ENCODE measurements at regions not wholly inside any gene's neighbourhood (a gene's known extent, or its start where the extent isn't known, plus 50 kb on each side); places are given as distances from the start of the nearest gene placed in this dataset.

DNA sequence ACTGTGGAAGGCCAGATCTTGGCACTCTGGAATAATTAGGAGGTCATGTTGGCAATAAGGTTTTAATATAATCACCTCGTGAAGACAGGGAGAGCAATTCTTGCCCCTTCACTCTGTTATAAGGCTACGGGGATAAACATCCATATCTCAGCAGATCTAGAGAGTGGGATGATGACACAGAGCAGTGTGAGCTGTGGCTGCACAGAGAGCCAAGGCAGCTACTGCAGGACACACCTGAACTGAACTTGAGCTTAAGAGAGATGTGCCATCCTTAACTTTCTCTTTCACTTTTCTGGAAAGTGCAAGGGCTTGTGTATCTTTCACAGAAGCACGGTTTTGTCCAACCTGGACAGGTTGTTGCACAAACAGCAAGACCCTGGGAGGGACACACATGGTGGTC is 174.7 kb downstream of the GATA3 start:
- no peak for DNase-seq (ENCODE audit: low read depth in 2 of 2)

DNA sequence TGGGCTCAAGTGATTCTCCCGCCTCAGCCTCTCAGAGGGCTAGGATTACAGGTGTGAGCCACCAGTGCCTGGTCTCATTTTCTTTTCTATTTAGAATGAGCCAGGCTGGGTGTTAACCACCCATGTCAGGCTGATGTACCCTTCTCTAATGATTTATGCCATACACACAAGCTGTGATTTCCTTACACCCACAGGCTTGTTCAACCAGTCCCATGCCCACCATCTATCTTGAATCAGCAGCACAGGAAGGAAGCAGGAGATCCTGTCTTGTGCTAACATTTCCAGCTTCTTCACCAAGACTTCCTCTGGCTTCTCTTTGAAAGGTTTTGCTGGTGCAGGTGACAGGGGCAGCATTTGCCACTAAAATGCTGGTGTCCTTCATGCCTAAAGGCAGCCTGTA is 176.4 kb downstream of the GATA3 start:
- DNase-seq (ENCODE audit: low read depth in 2 of 2) = no peak

DNA sequence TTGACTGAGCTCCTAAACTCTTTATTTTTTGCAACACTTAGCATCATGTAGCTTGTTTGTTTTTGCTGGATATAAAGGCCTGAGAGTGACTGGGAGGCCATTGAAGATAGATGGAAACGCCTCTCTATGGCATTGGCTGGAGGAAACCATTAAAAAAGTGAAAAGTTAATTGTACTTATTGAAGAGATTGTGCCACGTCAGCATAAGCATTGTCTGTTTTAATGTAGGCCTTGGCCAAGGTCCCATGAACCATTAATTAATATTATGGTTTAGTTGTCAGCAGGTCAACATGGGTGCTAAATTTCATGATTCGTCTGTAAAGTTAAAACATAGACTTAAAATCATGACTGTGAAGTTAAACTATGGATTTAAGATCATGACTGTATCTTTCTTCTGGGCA is 178.6 kb downstream of the GATA3 start:
- DNase-seq (ENCODE audit: low read depth in 2 of 2) = no peak

DNA sequence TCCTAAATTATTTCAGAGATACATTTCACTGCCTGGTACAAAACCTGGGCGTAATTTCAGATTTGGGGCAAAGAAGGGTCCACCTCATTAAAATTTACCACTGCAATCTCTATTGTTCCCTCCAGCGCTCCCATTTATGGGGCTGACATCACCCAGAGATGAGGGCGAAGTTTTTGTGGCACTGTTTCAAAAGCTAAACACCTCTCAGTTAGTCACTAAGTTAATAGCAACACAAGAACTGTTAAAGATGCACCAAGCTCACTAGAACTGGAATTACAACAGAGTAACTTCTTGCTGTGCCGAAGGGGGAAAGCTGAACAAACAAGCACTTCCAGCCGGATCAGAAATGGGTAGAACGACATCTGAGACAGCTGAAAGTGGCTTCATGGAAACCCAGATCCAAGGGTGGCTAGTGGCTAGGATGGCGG is 179.4 kb downstream of the GATA3 start:
- DNase-seq (ENCODE audit: low read depth in 2 of 2) = no peak

DNA sequence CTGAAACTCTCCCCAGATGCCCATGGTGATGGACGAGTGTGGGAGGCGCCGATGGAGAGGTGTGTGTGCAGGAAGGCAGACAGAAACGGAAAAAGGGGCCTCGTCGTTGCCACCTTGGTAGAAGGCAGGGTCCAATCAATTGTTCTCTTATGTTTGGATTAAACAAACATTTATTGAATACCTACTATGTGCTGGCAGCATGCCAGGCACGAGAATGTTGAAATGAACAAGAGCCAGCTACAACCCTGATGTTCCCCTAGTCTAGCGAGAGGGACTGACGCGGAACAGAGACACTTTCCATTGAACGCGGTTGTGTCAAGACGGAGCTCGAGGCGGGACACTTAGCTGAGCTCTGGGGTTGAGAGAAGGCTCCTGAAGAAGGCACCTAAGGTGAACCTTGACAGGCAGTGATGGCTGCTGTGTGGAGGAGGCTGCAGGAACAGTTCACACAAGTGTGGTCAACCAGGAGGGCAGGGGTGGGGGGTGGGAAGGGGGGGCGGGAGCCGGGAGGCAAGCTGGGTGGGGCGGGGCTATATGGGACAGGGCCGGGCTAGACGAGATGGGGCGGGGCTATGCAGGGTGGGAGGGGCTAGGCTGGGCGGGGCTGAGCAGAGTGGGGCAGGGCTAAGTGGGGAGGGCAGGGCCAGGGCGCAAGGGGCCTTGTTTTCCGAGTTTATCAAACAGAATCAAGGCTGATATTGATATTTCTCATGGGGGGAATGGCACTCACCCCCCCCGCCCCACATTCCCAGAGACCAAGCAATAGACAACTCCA is 181.0 kb downstream of the GATA3 start:
- no peak for DNase-seq (ENCODE audit: low read depth in 2 of 2)

DNA sequence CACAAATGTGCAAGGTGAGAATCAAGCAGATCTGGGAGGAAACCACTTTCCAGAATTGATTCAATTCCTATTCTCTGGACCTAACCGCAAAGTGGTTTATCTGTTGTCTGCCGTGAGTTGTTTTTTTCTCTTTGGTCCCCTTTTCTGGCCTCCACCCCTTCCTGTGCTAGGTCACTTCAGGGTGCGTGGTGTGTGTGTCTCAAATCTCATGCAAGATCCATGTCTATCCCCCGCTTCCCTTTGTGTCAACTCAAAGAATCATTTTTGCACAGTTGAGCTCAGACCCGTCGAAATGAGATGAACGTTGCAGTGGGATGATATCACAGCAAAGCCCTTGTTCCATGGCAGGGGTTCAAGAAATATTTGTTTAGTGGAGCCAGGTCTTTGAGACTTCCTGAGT is 184.5 kb downstream of the GATA3 start:
- no peak for DNase-seq (ENCODE audit: low read depth in 2 of 2)

DNA sequence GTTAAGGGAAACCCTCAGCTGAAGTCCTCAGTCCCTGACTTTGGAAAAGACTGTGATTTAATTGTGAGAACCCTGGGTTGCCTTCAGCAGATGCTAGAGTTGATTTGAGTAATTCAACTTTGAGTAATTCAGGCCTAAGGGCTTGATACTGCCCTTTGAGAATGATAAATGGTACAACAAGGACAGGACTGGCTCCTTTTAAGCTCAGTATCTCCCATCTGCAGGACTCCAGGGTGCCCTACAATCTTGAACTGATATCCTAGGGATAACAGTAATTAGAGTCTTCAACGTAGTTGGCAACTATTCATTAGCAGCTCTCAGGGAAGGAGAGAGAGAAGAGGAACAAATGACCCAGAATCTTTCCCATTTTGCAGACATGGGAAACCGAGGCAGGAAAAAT is 186.4 kb downstream of the GATA3 start:
- DNase-seq (ENCODE audit: low read depth in 2 of 2) = no peak

DNA sequence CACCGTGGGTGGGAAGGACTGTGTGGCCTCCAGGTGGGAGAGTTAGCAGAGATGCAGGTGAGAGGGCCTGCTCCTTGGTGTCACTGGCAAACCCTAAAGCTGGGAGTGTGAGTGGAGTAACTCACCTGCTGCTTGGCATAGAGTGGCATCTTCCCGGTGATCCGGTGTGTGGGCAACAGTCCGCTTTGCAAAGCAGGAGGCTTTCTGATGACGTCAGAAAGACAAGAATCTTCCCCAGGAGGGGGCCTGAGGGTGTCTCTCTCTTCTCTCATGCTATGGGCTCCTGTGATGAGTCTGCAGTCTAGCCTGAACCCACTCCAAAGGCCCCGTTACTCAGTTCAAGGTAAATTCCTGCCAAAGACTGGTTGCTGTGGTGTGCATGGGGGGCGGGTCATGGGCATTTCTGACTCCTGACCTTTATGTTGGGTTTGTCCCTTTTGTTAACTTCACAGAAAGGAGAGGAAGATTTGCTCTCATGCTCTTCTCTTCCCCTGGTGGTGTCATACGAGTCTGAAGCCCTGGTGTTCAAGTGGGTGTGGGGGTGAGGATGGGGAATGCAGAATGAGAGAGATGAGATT is 187.9 kb downstream of the GATA3 start:
- DNase-seq (ENCODE audit: low read depth in 2 of 2) = no peak

DNA sequence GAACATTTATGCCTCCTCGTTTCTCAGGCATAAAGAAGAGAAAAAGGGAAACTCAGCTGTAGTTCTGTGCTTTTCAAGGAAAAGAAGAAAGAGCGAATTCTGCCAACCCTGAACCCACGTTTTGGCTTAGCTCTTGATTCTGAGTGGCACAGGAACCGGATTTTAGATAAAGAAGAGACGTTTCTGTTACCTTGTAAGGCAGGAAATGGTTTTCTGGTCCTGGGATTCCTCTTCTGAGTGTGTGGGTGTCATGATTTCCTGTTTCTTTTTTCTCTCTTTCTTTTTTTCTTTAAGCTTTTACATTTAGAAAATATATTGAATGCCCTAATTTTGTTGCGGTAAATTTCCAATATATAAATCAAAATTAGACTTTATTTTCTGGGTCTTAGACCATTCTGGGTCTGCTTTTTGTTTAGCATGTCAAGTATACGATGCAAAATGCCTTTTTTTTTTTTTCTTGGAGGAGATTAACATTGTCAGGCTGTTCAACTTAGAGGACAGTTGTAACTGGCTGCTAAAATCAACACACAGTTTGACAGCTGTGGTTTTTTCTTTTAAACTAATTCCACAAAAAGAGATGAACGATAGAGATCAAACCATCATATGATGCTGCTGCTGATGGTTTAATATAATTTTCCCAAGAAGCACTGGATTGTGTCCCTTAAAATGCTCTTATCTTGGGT is 190.8 kb downstream of the GATA3 start:
- DNase-seq (ENCODE audit: low read depth in 2 of 2) = no peak

DNA sequence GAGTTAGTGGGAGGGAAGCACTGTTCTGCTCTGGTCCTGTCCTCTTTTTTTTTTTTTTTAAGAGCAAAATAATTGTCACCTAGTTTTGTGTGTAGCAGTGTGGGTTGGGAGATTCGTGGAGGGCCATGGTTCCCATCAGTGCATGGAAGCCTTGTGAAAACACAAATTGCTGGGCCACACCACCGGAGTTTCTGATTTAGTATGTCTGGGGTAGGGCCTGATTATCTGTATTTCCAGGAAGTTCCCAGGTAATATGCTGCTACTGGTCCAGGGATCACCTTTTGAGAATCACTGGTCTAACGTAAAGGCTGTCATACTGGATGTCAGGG is 191.3 kb downstream of the GATA3 start:
- DNase-seq (ENCODE audit: low read depth in 2 of 2) = no peak

DNA sequence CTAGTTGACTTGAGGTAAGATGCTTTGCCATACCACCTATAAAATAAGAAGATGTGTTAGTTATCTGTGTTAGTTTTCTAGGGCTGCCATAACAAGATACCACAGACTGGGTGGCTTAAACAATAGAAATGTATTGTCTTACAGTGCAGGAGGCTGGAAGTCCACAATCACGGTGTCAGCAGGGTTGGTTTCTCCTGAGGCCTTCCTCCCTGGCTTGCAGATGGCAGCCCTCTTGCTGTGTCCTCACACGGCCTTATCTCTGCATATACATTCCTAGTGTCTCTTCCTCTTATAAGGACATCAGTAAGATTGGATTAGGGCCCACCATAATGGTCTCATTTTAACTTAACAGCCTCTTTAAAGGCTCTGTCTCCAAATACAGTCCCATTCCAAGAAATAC is 192.1 kb downstream of the GATA3 start:
- no peak for DNase-seq (ENCODE audit: low read depth in 2 of 2)

DNA sequence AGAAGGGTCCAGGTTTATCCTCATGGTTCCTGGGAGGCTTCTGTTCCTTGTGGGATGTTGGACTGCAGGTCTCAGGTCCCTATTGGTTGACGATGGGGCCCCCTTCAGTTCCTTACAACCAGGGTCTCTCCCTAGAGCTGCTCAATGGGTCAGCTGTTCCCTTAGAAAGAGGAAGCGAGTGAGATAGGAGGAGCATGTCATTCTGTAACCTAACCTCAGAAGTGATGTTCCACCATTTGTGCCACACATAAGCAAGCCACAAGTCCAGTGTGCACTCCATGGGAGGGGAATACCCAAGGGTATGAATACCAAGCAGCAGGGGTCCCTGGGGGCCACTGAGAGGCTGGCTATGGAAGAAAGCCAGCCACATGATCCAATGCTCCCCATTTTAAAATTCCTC is 192.7 kb downstream of the GATA3 start:
- no peak for DNase-seq (ENCODE audit: low read depth in 2 of 2)

DNA sequence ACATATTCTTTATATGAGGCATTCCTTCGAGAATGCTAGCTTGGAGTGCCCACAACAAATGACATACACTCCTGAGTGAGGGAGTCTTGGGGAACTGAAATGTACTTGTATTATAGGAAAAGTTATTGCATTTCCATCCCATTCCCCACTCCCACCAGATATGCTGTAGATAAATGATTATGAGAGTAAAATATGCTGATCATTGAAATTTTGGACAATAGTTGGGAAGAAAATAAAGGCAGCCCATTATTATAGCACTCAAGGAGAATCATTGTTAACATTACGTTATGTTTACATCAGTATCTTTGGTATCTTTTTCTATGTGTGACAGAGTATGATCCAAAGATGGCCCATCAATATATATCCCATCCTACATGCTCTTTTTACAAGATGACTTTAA is 194.4 kb downstream of the GATA3 start:
- DNase-seq (ENCODE audit: low read depth in 2 of 2) = no peak

DNA sequence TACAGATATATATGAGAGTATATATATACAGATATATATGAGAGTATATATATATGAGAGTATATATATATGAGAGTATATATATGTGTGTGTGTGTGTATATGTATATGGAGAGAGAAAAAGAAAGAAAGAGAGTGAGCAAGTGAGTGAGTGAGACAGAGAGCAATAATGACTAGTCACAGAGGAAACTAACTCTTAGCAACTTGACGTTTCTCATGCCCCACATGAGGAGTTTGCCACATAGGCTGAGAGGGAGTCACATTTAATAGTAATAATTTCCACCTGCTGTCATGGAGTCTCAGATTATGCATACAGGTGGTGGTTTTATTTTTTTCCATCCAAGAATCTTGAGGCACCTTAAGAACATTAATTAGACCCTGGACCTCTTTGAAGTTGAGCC is 199.9 kb downstream of the GATA3 start:
- DNase-seq (ENCODE audit: low read depth in 2 of 2) = no peak

DNA sequence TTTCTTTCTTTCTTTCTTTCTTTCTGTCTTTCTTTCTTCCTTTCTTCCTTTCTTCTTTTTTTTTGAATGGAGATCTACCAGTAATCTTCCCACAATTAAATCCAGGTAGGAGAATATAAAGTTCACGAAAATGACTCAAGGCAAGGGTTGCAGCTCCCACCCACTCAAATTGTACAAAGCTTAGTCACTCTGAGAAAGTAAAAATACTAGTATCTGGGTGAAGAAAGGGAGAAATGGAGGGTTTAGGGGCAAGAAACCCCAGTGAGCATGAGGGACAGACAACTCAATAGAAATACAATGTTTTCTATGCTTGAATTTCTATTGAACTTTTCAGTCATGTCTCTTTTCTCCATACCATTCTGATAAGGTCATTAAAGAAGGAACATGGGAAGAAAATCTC is 200.8 kb downstream of the GATA3 start:
- no peak for DNase-seq (ENCODE audit: low read depth in 2 of 2)

DNA sequence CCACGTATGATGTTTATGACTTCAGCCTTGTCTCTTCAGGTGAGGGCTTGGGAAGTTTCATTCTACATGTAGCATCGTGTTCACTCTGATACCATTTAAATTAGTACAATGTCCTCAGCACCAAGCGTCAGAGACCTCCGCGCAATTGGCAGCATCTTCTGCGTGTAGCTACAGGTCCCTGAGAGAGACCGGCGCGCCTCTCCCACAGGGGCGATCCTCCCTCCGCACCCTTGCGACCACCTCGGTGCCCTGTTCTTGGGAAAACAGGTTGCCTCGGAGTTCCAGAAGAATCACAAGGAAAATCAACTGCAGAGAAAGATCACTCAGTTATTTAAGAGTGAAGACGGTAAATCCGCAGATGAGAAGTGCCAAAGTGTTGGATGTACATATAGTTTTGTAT is 206.2 kb downstream of the GATA3 start:
- DNase-seq (ENCODE audit: low read depth in 2 of 2) = no peak

DNA sequence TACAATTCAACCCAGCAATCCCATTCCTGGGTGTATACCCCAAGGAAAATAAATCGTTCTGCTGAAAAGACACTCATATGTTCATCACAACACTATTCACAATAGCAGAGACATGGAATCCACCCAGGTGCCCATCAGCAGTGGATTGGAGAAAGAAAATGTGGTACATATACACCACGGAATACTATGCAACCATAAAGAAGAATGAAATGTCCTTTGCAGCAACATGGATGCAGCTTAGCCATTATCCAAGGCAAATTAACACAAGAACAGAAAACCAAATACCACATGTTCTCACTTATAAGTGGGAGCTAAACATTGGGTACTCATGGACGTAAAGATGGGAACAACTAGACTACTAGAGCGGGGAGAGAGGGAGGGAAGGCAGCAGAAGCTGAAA is 207.8 kb downstream of the GATA3 start:
- no peak for DNase-seq (ENCODE audit: low read depth in 2 of 2)

DNA sequence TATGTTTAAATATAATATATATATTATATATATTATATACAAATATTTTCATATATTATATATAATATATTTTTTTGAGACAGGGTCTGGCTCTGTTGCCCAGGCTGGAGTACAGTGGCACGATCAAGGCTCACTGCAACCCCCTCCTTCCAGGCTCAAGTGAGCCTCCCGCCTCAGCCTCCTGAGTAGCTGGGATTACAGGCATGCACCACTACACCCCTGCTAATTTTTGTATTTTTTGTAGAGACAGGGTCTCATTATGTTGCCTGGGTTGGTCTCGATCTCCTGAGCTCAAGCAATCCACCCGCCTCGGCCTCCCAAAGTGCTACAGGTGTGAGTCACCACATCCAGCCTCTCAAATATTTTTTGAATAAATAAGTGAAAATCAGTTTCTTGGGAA is 215.5 kb downstream of the GATA3 start:
- no peak for DNase-seq (ENCODE audit: low read depth in 2 of 2)

DNA sequence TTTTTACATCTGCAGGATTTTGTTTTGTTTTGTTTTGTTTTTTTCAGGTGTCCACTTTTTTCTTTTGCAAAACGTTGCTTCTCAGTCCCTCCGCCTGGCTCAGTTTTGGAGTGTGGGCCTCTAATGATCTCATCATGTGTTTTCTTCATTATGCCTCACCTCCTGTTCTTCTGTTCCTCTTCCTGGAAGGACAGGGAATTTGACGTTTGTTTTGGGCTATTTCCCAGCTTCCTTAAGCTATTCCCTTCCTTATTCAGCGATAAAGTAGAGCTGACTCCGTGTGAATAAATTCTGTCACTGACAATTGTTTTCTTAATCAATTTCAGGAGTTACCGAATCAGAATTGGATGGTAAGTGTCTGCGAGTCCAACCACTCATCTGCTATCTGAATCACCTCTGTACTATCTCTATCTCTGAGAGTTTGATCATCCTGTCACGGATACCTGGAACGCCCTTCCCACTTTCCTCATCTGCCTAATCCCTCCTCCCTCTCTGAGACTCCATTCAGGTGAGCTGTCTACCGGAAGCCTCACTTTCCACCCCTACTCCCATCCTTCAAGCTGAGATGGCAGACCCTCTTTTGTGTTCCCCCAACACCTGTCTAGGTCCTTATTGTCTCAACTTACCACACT is 218.4 kb downstream of the GATA3 start:
- DNase-seq (ENCODE audit: low read depth in 2 of 2) = no peak

DNA sequence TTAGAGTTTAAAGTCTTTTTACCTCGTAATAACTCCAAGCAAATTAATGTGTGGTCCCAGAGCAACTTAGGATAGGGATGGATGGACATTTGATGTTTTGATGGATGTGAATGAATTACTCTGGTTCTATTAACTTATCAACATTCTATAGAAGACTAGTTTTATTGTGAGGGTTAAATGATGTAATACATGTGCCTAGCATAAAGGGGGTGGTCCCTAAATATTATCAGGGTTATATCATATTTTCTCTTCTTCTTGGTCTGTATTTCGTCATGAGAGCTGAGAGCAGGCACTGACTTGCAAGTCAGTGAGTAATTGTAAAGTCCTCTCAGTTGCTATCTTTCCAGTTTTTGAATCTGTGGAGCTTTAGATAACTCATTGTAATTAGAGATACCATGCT is 219.3 kb downstream of the GATA3 start:
- no peak for DNase-seq (ENCODE audit: low read depth in 2 of 2)

DNA sequence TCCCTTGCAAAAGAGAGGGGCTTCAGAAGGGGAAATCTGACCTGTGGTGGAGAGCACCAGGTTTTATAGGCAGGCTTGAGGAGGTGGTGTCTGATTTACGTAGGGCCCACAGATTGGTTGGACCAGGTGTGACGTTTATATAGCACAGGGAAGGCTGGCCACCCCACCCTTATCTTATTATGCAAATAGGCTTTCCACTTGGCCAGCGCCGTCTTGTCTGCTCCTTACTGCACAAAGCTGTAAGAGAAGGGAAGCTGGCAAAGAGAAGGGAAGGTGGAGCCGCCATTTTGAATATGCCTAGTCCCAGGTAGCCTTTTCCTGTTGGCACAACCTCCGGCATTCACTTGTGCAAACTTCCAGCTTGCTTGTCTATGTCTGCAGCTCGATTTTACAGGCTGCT is 221.4 kb downstream of the GATA3 start:
- no peak for DNase-seq (ENCODE audit: low read depth in 2 of 2)

DNA sequence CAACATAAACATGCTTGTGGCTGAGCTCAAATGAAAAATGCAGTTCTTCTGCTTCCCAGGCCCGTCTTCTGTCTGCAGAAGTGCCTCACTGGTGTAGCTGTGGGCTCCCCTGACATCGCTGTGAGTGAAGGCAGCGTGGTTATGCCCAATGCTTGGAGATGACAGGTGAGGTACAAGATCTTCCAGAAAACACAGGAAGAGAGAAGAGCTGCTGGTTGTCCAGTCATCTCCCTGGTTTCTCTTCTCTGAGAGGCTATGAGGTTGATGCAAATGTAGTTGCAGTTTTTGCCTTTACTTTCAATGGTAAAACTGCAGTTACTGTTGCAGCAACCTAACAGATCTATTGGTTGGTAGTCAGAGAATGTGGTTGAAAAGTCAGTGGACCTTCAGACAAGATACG is 223.6 kb downstream of the GATA3 start:
- no peak for DNase-seq (ENCODE audit: low read depth in 2 of 2)

DNA sequence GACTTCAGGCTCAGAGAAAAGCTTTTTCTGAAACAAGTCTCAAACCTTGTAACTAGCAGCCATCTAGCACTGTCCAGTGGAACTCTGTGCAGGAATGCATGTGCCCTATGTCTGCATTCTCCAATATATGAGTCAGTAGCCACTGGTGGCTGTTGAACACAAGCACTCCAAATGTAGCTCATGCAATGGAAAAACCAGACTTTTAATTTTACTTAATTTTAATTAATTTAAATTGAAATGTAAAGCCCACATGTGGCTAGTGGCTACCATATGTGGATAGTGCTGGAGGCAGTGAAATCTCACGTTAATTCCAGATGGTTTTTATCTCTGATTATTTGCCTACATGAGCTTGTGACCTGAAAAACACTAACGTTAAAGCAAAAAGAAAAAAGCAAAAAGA is 225.1 kb downstream of the GATA3 start:
- DNase-seq (ENCODE audit: low read depth in 2 of 2) = no peak
